ENCODE measurements at regions not wholly inside any gene's neighbourhood (a gene's known extent, or its start where the extent isn't known, plus 50 kb on each side); places are given as distances from the start of the nearest gene placed in this dataset.

DNA sequence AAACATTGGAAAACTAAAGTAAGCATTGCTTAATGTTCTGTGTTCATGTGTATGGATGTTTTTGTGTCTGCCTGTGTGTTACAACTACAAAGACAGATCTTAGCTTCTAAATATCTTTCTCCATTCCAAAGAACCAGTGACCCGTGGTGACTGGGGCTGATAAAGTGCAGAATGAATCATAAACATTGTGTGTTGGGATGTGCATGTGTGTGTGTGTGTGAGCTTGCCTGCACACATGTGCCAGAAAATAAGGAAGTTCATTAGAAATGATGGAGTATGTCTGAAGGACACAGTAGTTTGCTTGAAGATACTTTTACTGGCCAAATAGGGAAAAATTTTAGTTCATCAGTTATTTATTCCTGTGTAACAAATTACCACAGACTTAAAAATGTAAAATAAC, 756.6 kb upstream of the CELF4 start:
- TF ChIP-seq, protein P1, sequence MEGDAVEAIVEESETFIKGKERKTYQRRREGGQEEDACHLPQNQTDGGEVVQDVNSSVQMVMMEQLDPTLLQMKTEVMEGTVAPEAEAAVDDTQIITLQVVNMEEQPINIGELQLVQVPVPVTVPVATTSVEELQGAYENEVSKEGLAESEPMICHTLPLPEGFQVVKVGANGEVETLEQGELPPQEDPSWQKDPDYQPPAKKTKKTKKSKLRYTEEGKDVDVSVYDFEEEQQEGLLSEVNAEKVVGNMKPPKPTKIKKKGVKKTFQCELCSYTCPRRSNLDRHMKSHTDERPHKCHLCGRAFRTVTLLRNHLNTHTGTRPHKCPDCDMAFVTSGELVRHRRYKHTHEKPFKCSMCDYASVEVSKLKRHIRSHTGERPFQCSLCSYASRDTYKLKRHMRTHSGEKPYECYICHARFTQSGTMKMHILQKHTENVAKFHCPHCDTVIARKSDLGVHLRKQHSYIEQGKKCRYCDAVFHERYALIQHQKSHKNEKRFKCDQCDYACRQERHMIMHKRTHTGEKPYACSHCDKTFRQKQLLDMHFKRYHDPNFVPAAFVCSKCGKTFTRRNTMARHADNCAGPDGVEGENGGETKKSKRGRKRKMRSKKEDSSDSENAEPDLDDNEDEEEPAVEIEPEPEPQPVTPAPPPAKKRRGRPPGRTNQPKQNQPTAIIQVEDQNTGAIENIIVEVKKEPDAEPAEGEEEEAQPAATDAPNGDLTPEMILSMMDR (conservative IDR thresholded peaks at IDR 0.05; ENCODE audit: low read length) = no peak
- TF ChIP-seq EZH2phosphoT487 (IDR thresholded peaks at IDR 0.05; ENCODE audit: borderline replicate concordance, low read depth, low read length) = no peak
